H9 (cell line): ENCODE measurements at regions not wholly inside any gene's neighbourhood (a gene's known extent, or its start where the extent isn't known, plus 50 kb on each side); places are given as distances from the start of the nearest gene placed in this dataset.

Source experiments
- DNase-seq: peaks from one replicate; pipeline ENCODE4 v3.0.0-alpha.2; 2017
- H2AFZ ChIP-seq: one replicate; pipeline ENCODE4 v1.6.1; 2013; ENCODE audit warnings: mild to moderate bottlenecking, low read length, control low read depth, moderate library complexity
- H2AK5ac ChIP-seq: 2 replicates; pipeline ENCODE4 v1.6.1; 2013; ENCODE audit warnings: low read length, control low read depth, mixed read lengths; ENCODE audit not compliant: insufficient read length
- H2BK120ac ChIP-seq: one replicate; pipeline ENCODE4 v1.6.1; 2013; ENCODE audit warnings: low read depth, mild to moderate bottlenecking, low read length, control low read depth, inconsistent platforms; ENCODE audit not compliant: poor library complexity, severe bottlenecking
- H2BK12ac ChIP-seq: 2 replicates; pipeline ENCODE4 v1.6.1; 2013; ENCODE audit warnings: low read length, control low read depth, mixed read lengths, low read depth; ENCODE audit not compliant: insufficient read length
- H2BK15ac ChIP-seq: 2 replicates; pipeline ENCODE4 v1.6.1; 2013; ENCODE audit warnings: low read depth, low read length, control low read depth
- H2BK20ac ChIP-seq: one replicate; pipeline ENCODE4 v1.6.1; 2013; ENCODE audit warnings: low read depth, mild to moderate bottlenecking, low read length, control low read depth, inconsistent platforms; ENCODE audit not compliant: poor library complexity, severe bottlenecking
- H2BK5ac ChIP-seq: 2 replicates; pipeline ENCODE4 v1.6.1; 2013; ENCODE audit warnings: low read length, control low read depth, mixed read lengths; ENCODE audit not compliant: insufficient read length
- H3K14ac ChIP-seq: 2 replicates; pipeline ENCODE4 v1.6.1; 2013; ENCODE audit warnings: low read length, control low read depth; ENCODE audit not compliant: insufficient read depth
- H3K18ac ChIP-seq: 2 replicates; pipeline ENCODE4 v1.6.1; 2013; ENCODE audit warnings: low read depth, mild to moderate bottlenecking, mixed read lengths, low read length, control low read depth; ENCODE audit not compliant: insufficient read length
- H3K23ac ChIP-seq: 2 replicates; pipeline ENCODE4 v1.6.1; 2013; ENCODE audit warnings: low read length, control low read depth, mixed read lengths, low read depth; ENCODE audit not compliant: insufficient read length
- H3K23me2 ChIP-seq: 2 replicates; pipeline ENCODE4 v1.6.1; 2013; ENCODE audit warnings: low read depth, mild to moderate bottlenecking, mixed read lengths, low read length, control low read depth; ENCODE audit not compliant: insufficient read length, poor library complexity, severe bottlenecking
- H3K27ac ChIP-seq: 2 replicates; pipeline ENCODE4 v1.5.1; 2013; ENCODE audit warnings: low read length, control low read depth, mixed read lengths, low read depth; ENCODE audit not compliant: insufficient read length
- H3K27me3 ChIP-seq: 2 replicates; pipeline ENCODE4 v1.6.1; 2013; ENCODE audit warnings: low read length, control low read depth, inconsistent platforms; ENCODE audit not compliant: insufficient read depth
- H3K4ac ChIP-seq: 2 replicates; pipeline ENCODE4 v1.6.1; 2013; ENCODE audit warnings: low read depth, mild to moderate bottlenecking, control low read depth, inconsistent platforms, low read length, moderate library complexity
- H3K4me1 ChIP-seq: 2 replicates; pipeline ENCODE4 v1.6.1; 2013; ENCODE audit warnings: low read length, control low read depth, inconsistent platforms; ENCODE audit not compliant: insufficient read depth
- H3K4me2 ChIP-seq: 2 replicates; pipeline ENCODE4 v1.6.1; 2013; ENCODE audit warnings: low read length, control low read depth, mixed read lengths; ENCODE audit not compliant: insufficient read length, insufficient read depth
- H3K56ac ChIP-seq: 2 replicates; pipeline ENCODE4 v1.6.1; 2013; ENCODE audit warnings: low read depth, mild to moderate bottlenecking, mixed read lengths, low read length, control low read depth; ENCODE audit not compliant: insufficient read length
- H3K79me1 ChIP-seq: 2 replicates; pipeline ENCODE4 v1.6.1; 2013; ENCODE audit warnings: low read depth, mild to moderate bottlenecking, moderate library complexity, low read length, control low read depth, inconsistent platforms; ENCODE audit not compliant: insufficient read depth, poor library complexity, severe bottlenecking
- H3K79me2 ChIP-seq: 2 replicates; pipeline ENCODE4 v1.6.1; 2013; ENCODE audit warnings: low read length, control low read depth, inconsistent platforms; ENCODE audit not compliant: insufficient read depth
- H3K9ac ChIP-seq: 2 replicates; pipeline ENCODE4 v1.6.1; 2013; ENCODE audit warnings: low read length, control low read depth, mixed read lengths; ENCODE audit not compliant: insufficient read length; ENCODE audit errors: extremely low read depth
- H3K9me3 ChIP-seq: one replicate; pipeline ENCODE4 v1.6.1; 2013; ENCODE audit warnings: low read depth, low read length, inconsistent platforms; ENCODE audit not compliant: control insufficient read depth
- H3T11ph ChIP-seq: one replicate; pipeline ENCODE4 v1.6.1; 2013; ENCODE audit warnings: mild to moderate bottlenecking, low read length, control low read depth, inconsistent platforms
- H4K20me1 ChIP-seq: one replicate; pipeline ENCODE4 v1.6.1; 2013; ENCODE audit not compliant: control insufficient read depth, insufficient read length, insufficient read depth
- H4K5ac ChIP-seq: 2 replicates; pipeline ENCODE4 v1.6.1; 2013; ENCODE audit warnings: low read depth, mild to moderate bottlenecking, mixed read lengths, low read length, control low read depth; ENCODE audit not compliant: insufficient read length
- H4K8ac ChIP-seq: replicated peaks from 2 replicates; pipeline ENCODE4 v1.6.1; 2013; ENCODE audit warnings: low read length, control low read depth, mixed read lengths, low read depth; ENCODE audit not compliant: insufficient read length
- H4K91ac ChIP-seq: 2 replicates; pipeline ENCODE4 v1.6.1; 2013; ENCODE audit warnings: low read depth, mild to moderate bottlenecking, moderate library complexity, mixed read lengths, low read length, control low read depth; ENCODE audit not compliant: insufficient read length
- H3K27ac Mint-ChIP-seq, 3 experiments: 2 replicates in 2 of 3; 3 replicates in 1 of 3; pipeline ENCODE4 v1.8.0; 2020 to 2021; ENCODE audit warnings: mixed read lengths in 3 of 3, mild to moderate bottlenecking in 1 of 3, moderate library complexity in 1 of 3
- H3K27me3 Mint-ChIP-seq: 2 replicates; pipeline ENCODE4 v1.8.0; 2021; ENCODE audit warnings: low read depth, mild to moderate bottlenecking, moderate library complexity, mixed read lengths
- H3K36me3 Mint-ChIP-seq, 3 experiments: 2 replicates in 2 of 3; 3 replicates in 1 of 3; pipeline ENCODE4 v1.8.0; 2020 to 2021; ENCODE audit warnings: low read depth in 3 of 3, mixed read lengths in 3 of 3; ENCODE audit not compliant: insufficient read depth in 1 of 3
- H3K4me1 Mint-ChIP-seq, 2 experiments: 2 replicates each; pipeline ENCODE4 v1.8.0; 2020; ENCODE audit warnings: mixed read lengths in 2 of 2
- H3K4me3 Mint-ChIP-seq, 2 experiments: 2 replicates in 1 of 2; 3 replicates in 1 of 2; pipeline ENCODE4 v1.8.0; 2020 to 2021; ENCODE audit warnings: mild to moderate bottlenecking in 2 of 2, mixed read lengths in 2 of 2, moderate library complexity in 1 of 2
- H3K9me3 Mint-ChIP-seq, 2 experiments: 2 replicates in 1 of 2; 3 replicates in 1 of 2; pipeline ENCODE4 v1.8.0; 2020; ENCODE audit warnings: mild to moderate bottlenecking in 2 of 2, mixed read lengths in 2 of 2, moderate library complexity in 1 of 2
- WGBS: extraction: QIAGEN DNeasy Blood & Tissue Kit; methylation state at CpG from one replicate; pipeline ENCODE4 v1.1.7; 2013; ENCODE audit warnings: missing lambda C conversion rate, low lambda C conversion rate, mixed read lengths; ENCODE audit not compliant: insufficient read length; ENCODE audit errors: extremely low coverage; 5-methylcytosine and 5-hydroxymethylcytosine counted together
- TF ChIP-seq, protein P1 (sequence below): fragments of 200-600 bp; sonication (generic); conservative IDR thresholded peaks from 3 replicates; pipeline ENCODE4 v1.8.0; 2021; ENCODE audit warnings: antibody characterized with exemption, mild to moderate bottlenecking

DNA sequence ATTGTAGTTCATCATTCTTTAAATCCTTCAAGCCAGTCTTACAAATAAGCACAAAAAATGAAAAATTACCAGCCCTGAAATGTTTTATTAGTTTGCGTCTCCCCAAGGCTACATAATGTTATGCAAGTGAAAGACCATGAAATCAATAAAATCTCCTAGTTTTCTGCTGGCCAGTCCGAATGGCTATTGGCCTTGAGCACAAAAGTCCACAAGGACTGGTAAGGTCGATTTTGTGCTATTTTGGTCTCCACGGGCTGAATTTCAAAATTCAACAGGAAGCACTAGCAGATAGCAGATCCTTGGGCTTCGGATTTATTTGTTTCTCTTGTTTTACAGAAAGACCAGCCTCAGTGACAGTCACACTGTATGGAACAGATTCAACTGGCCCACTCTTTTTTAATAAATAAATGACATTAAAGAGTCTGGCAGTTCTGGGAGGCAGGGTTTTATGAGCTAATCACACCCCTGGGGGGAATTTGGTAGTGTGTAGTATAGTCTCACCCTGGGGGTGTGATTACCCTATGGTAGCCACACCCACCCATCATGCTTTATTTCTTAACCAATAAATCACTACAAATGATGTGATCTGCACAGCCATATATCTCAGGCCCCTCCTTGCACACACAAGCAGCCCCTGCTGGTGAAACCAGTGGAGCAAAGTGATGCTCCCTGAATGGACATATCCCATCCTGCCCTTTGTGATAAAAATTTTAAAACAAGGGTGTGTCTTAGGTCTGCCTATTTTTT lies 51.1 kb upstream of the TMEM33 start:
- Histone ChIP-seq H2BK120ac (no peak overlapping the region), H4K8ac (no peak overlapping the region), H4K5ac (no peak overlapping the region), H2AK5ac (no peak overlapping the region), H3K9ac (no peak overlapping the region), H3K56ac (no peak overlapping the region), H3K4ac (no peak overlapping the region), H3K23ac (no peak overlapping the region), H4K91ac (no peak overlapping the region), H3K79me1 (no peaks in the 10 kb centered on the region), H2BK5ac (no peak overlapping the region), H3K27ac (no peak overlapping the region), H2BK12ac (no peak overlapping the region), H3K18ac (no peak overlapping the region), H2BK20ac (no peak overlapping the region), H4K20me1 (no peaks in the 10 kb centered on the region), H3K4me1 (no peaks in the 10 kb centered on the region), H3K4me2 (no peak overlapping the region), H3T11ph (no peak overlapping the region), H3K14ac (no peak overlapping the region), H2BK15ac (no peak overlapping the region), H2AFZ (no peak overlapping the region), H3K9me3 (no peaks in the 10 kb centered on the region), H3K27me3 (peaks cover 57% of the 10 kb centered on the region), H3K79me2 (no peaks in the 10 kb centered on the region; the same call in 1 of the 2 replicates), H3K23me2 (peaks cover 14% of the 10 kb centered on the region)
- Mint-ChIP-seq H3K27ac (no peak overlapping the region), H3K4me1 (peaks cover 14 to 22% of the 10 kb centered on the region in 2 experiments), H3K36me3 (no peaks in the 10 kb centered on the region), H3K4me3 (no peak overlapping the region), H3K27me3 (peaks cover 90% of the 10 kb centered on the region), H3K9me3 (no peaks in the 10 kb centered on the region)
- TF ChIP-seq, protein P1, sequence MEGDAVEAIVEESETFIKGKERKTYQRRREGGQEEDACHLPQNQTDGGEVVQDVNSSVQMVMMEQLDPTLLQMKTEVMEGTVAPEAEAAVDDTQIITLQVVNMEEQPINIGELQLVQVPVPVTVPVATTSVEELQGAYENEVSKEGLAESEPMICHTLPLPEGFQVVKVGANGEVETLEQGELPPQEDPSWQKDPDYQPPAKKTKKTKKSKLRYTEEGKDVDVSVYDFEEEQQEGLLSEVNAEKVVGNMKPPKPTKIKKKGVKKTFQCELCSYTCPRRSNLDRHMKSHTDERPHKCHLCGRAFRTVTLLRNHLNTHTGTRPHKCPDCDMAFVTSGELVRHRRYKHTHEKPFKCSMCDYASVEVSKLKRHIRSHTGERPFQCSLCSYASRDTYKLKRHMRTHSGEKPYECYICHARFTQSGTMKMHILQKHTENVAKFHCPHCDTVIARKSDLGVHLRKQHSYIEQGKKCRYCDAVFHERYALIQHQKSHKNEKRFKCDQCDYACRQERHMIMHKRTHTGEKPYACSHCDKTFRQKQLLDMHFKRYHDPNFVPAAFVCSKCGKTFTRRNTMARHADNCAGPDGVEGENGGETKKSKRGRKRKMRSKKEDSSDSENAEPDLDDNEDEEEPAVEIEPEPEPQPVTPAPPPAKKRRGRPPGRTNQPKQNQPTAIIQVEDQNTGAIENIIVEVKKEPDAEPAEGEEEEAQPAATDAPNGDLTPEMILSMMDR, result peak; percentile 31; the same call in 1 of the 3 replicates
- no peak for DNase-seq
- WGBS, result no CpG with 5 or more reads among the region's 5 CpGs
